NCI-H2107 (cell line): ENCODE measurements at regions not wholly inside any gene's neighbourhood (a gene's known extent, or its start where the extent isn't known, plus 50 kb on each side); places are given as distances from the start of the nearest gene placed in this dataset.
"Not testable (repeated sequence)": the region's sequence is repeated elsewhere in the genome, so short reads cannot be mapped to it uniquely, and the experiment has no call there.

ENCODE experiments used
- DNase-seq: peaks from one replicate; lab custom pipeline; 2025; lab: John Stamatoyannopoulos, UW

DNA sequence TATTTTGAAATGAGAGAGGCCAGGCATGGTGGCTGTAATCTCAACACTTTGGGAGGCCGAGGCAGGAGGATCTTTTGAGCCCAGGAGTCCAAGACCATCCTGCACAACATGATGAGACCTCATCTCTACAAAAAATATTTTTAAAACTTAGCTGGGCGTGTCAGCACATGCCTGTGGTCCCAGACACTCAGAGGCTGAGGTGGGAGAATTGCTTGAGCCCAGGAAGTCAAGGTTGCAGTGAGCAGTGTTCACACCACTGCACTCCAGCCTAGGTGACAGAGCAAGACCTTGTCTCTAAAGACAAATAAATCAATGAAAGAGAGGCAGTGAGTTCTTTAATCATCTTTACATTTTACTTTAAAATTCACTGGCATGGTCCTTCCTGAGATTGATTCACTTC, 124.5 kb downstream of the DUSP6 start:
- DNase-seq: no peak

DNA sequence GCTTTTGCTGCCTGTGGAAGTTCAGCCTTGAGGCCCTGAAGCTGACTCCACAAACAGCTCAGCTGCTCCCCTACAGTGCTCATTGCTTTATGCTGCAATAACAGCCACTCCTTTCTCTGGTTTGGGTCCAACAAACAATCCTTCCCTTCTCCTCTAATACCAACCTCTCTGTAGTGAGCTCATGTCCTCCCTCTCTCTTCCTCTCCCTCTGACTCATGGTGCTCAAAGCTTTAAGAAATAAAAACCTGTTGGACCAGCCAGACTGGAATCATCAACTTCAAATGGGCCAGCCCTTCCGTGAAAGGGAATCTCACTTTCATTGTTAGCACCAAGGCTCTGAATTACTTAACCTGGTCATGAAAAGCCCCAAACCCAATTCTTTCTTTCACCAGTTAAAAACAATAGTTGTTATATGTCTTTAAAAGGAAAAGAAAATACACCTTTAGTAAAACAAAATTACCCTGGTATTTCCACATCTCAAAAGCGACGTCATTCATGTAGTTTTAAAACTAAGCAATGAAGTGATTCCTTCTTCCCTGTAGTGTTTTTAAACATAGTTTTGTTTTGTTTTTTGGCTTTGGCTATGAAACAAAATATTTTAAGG, 126.4 kb downstream of the DUSP6 start:
- DNase-seq: no peak

DNA sequence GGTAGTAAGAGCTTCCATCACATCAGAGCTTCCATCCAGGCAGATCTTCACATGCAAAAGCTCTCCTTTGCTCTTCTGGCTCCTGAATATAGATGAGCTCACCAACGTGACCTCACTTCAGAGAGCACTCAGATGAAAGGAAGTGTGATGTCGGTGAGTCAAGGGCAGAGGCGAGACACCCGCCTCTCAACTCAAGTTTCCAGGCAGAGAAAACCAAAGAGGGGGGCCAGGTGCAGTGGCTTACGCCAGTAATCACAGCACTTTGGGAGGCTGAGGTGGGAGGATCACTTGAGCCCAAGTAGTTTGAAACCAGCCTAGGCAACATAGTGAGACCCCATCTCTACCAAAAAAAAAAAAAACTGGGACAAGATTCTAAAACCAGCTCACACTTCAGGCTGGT, 126.9 kb downstream of the DUSP6 start:
- DNase-seq: no peak

DNA sequence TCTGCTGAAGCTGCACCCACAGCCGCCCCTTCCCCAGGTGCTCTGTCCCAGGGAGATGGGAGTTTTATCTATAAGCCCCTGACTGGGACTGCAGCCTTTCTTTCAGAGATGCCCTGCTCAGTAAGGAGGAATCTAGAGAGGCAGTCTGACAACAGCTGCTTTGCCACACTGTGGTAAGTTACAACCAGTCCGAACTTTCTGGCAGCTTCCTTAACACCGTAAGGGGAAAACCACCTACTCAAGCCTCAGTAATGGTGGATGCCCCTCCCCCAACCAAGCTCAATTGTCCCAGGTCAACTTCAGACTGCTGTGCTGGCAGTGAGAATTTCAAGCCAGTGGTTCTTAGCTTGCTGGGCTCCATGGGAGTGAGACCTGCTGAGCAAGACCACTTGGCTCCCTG, 129.7 kb downstream of the DUSP6 start:
- DNase-seq: not testable (repeated sequence)

DNA sequence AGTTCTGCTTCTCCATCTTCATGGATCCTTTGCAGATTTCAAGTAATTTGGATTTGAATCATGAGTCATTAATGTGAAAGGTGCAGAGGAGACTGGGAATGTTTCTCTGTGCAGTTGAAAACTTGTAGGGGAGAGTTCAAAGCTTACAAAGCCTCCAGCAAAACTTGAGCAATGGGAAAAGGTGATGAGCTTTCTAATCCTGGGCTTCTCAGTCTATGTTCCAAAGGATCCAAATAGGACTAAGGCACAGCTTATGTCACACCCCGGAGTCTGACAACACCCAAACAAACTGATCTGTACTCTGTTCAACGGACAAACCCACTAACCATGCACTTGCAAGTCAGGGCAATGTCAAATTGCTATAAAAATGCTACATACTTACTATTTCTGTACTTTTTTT, 134.8 kb downstream of the DUSP6 start:
- DNase-seq: no peak

DNA sequence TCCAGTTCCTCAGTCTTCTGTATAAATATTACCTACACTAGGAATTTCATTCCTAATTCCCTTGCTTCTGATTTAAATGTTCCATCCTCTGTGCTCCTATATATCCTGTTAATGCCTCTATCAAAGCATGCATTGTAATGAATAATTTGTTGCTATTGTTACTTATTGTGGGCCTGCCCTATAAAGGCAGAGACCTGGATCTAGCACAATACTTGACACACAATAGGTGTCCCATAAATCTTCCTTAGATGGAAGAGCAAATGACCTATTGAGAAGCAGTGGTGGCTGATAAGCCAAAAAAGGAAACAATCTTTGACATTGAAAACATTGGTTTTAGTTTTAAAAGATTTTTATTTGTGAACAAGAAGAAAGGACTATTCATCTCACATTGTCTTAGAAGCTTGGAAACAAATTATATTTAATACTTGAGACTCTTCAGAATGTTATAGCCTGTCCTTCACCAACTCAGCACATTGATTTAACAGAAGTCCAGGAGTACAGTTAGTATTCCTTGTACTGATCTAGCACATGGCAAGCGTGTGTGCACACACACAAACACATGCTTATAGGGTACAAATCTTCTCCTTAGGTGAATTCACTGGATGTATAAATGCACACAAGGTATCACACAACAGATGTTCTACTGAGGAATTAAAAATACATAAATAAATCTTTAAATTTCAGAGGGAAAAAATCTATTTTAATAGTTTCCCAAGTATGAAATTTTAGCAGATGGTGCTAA, 135.9 kb downstream of the DUSP6 start:
- no peak for DNase-seq

GRCh38 chr12:89215196-89215595, 137.1 kb downstream of the DUSP6 start:
- DNase-seq: no peak

DNA sequence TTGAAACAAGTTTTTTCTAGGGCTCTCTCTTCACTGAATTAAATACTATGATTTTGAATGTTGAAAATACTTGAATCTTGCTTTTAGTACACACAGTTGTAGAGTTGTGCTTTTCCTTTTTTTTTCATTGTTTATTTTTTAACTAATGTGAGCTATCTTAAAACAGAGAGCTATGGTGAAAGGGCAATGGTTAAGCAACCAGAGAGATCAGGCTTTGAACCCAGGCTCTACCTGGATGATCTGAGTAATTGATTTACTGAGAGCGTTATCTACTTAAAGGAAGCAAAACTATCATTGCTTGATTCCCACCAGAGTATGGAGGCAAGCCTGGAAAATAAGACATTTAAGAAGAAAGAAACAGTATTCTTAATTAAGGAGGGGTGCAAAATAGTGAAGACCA, 138.6 kb downstream of the DUSP6 start:
- DNase-seq: no peak

GRCh38 chr12:89213139-89213538, 139.2 kb downstream of the DUSP6 start:
- DNase-seq: no peak

- DNase-seq: no peak
These were observed 139.9 kb downstream of the DUSP6 start for GRCh38 chr12:89212339-89212771.

- DNase-seq: no peak
These were observed 140.8 kb downstream of the DUSP6 start for GRCh38 chr12:89211456-89211855.

DNA sequence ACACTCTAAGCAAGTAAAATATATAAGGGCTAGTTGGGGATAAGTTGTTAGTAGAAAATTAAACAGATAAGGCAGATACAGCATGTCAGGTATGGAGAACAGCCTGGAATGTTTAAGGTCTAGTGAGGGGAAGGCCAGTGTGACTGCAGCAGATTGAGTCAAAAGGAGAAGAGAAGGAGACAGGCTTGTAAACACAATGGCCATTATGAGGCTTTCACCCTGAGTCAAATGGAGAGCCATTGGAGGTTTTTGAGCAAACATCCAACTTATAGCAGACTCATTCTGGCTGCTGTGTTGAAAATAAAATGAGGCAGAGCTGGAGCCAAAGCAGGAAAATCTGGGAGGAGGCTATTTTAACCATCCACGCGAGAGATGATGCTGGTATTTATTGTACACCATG, 142.0 kb downstream of the DUSP6 start:
- no peak for DNase-seq

DNA sequence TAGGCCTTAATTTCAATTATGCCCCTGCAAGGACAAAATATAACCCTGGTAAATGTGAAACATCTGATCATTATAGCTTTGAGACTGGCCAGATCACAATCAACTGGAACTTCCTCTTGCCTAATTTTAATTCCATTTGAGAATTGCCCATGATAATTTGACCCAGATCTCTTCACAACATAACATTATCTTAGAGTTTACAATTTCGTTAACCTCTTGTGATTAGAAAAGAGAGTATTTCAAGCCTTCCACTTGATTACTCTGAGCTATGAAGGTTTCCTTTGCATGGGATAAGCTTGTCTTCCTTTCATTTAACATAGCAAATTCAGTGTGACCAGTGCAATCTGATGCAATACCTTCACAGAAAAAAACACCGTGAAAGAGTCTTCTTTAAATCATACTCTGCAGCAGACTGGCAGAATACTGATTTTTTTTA, 143.6 kb downstream of the DUSP6 start:
- DNase-seq: no peak

DNA sequence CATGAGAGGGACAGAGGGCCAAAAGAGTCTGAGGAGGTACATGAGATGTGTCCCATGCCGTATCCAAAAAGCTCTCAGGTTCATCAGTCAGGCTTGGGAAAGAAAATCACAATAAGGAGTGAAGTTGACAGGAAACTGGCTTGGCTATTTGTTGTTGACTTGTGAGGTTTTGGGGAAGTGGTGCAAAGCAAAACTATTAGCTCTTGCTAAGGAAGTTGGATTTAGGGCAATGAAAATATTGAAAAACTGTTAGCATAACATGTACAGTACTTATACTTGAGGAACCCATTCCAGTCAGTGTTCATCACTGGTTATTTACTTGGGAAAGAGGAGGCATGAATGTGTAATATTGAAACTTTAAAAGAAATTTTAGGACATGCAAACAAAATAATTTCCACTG, 145.9 kb downstream of the DUSP6 start:
- no peak for DNase-seq

GRCh38 chr12:89205517-89205916, 146.8 kb downstream of the DUSP6 start:
- DNase-seq: no peak

- no peak for DNase-seq
These were observed 149.2 kb downstream of the DUSP6 start for GRCh38 chr12:89203144-89203543.

DNA sequence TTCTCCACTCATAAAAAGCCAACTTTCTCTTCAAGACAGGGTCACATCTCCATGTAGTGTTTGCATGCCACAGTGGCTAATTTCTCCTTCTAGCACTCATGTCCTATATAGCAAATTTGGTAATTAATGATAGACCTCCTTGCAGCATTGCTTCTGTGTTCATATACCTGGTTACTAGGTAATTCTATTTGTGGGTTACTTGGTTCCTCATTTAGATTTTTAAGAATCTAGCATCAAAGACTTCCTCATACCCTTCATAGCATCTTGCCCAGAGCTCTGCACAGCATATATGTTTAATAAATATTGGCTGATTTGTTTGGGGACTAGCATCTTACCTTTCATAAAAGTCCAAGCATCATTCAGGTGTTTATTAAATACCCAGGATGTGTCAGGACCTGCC, 152.1 kb downstream of the DUSP6 start:
- DNase-seq: no peak

DNA sequence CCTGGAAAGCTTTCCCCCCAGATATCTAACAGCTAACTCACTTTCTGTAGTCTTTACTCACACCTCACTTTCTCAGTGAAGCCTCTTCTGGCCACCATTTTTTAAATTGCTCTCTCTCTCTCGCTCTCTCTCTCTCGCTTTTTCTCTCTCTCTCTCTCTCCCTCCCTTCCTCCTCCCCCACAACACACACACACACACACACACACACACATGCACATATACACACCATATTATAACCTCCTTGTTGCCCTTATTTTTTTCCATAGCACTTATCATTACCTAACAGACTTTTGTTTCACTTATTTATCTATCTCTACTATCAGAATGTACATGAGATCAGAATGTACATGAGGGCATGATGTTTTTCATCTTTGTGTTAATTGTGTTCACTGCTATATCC, 156.8 kb downstream of the DUSP6 start:
- DNase-seq: no peak

GRCh38 chr12:89194683-89195082, 157.6 kb downstream of the DUSP6 start:
- no peak for DNase-seq

DNA sequence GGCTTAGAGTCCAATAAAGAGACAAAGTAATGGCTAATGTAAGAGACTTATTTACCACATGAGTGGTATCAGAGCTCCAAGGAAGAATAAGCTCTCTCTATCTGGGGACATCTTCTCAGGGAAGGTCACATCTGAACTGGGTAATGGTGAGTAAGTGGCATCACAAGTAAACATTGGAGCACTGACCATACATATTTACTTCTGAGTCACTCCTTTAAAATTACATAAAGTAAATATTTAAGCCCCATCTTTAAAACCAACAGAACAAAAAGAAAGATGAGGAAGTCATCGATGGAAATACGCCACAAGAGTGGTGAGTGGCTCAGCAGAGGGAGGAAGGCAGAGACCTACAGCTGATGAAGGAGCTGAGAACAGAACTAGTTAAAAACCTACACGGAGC, 159.9 kb downstream of the DUSP6 start:
- no peak for DNase-seq

DNA sequence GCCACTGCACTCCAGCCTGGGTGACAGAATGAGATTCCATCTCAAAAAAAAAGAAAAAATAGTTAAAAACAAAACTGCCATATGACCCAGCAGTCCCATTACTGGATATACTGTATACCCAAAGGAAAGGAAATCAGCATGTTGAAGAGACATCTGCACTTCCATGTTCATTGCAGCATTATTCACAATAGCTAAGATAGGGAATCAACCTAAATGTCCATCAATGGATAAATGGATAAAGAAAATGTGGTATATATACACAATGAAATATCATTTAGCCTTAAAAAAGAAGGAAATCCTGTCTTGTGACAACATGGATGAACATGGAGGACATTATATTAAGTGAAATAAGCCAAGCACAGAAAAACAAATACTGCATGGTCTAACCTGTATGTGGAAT, 160.7 kb downstream of the DUSP6 start:
- not testable (repeated sequence) for DNase-seq

DNA sequence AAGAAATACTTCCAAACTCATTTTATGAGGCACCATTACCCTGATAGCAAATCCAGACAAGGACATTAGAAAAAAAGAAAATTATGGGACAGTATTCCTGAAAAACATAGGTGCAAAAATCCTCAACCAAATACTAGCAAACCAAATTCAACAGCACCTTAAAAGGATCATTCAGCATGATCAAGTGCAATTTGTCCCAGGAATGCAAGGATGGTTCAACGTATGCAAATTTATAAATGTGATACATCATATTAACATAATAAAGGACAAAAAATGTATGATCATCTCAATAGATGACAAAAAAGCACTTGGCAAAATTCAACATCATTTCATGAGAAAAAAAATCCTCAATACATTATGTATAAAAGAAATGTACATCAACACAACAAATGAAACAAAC, 162.9 kb downstream of the DUSP6 start:
- no peak for DNase-seq

- DNase-seq: no peak
These were observed 164.8 kb downstream of the DUSP6 start for GRCh38 chr12:89187507-89187906.

- no peak for DNase-seq
These were observed 166.4 kb downstream of the DUSP6 start for GRCh38 chr12:89185889-89186288.
